GM18867 (cell line): ENCODE measurements at regions not wholly inside any gene's neighbourhood (a gene's known extent, or its start where the extent isn't known, plus 50 kb on each side); places are given as distances from the start of the nearest gene placed in this dataset.
"Not testable (repeated sequence)": the region's sequence is repeated elsewhere in the genome, so short reads cannot be mapped to it uniquely, and the experiment has no call there.

Experiments used
- ATAC-seq: cut with Tn5 transposase; IDR thresholded peaks from one replicate; pipeline ENCODE4 v1.9.1; 2021; ENCODE audit warnings: mild to moderate bottlenecking, moderate library complexity; ENCODE audit not compliant: unreplicated experiment

GRCh38 chr12:13368971-13369370 lies 172.4 kb downstream of the EMP1 start:
- no peak for ATAC-seq

GRCh38 chr12:13368431-13368830 lies 171.9 kb downstream of the EMP1 start:
- no peak for ATAC-seq

GRCh38 chr12:13367973-13368372 lies 171.4 kb downstream of the EMP1 start:
- ATAC-seq = no peak

GRCh38 chr12:13365748-13366366 lies 169.3 kb downstream of the EMP1 start:
- no peak for ATAC-seq

- peak; percentile 84 for ATAC-seq
Observed at GRCh38 chr12:13362260-13362841, 165.8 kb downstream of the EMP1 start.

GRCh38 chr12:13359636-13360035 lies 163.1 kb downstream of the EMP1 start:
- ATAC-seq = no peak

- ATAC-seq = no peak
Observed at GRCh38 chr12:13358391-13358905, 161.9 kb downstream of the EMP1 start.

- ATAC-seq = no peak
Observed at GRCh38 chr12:13350946-13351345, 154.4 kb downstream of the EMP1 start.

GRCh38 chr12:13350381-13350780 lies 153.9 kb downstream of the EMP1 start:
- no peak for ATAC-seq

- ATAC-seq = no peak
Observed at GRCh38 chr12:13348464-13348863, 151.9 kb downstream of the EMP1 start.

GRCh38 chr12:13347241-13348043 lies 150.9 kb downstream of the EMP1 start:
- ATAC-seq = no peak

GRCh38 chr12:13345722-13346121 lies 149.2 kb downstream of the EMP1 start:
- ATAC-seq = no peak

- ATAC-seq = no peak
Observed at GRCh38 chr12:13343375-13343774, 146.8 kb downstream of the EMP1 start.

GRCh38 chr12:13342971-13343370 lies 146.4 kb downstream of the EMP1 start:
- ATAC-seq = no peak

GRCh38 chr12:13340149-13340548 lies 143.6 kb downstream of the EMP1 start:
- ATAC-seq = no peak

GRCh38 chr12:13339538-13339937 lies 143.0 kb downstream of the EMP1 start:
- ATAC-seq = no peak

GRCh38 chr12:13339091-13339490 lies 142.6 kb downstream of the EMP1 start:
- no peak for ATAC-seq

- ATAC-seq = no peak
Observed at GRCh38 chr12:13337791-13338190, 141.3 kb downstream of the EMP1 start.

GRCh38 chr12:13336216-13336615 lies 139.7 kb downstream of the EMP1 start:
- ATAC-seq = no peak

- ATAC-seq = no peak
Observed at GRCh38 chr12:13328535-13328934, 132.0 kb downstream of the EMP1 start.

GRCh38 chr12:13326076-13326475 lies 129.6 kb downstream of the EMP1 start:
- ATAC-seq = no peak

GRCh38 chr12:13325037-13325436 lies 128.5 kb downstream of the EMP1 start:
- ATAC-seq = not testable (repeated sequence)
